HG03045 (cell line): ENCODE measurements at regions not wholly inside any gene's neighbourhood (a gene's known extent, or its start where the extent isn't known, plus 50 kb on each side); places are given as distances from the start of the nearest gene placed in this dataset.

Experiments used
- ATAC-seq: cut with Tn5 transposase; IDR thresholded peaks from one replicate; pipeline ENCODE4 v1.9.1; 2021; ENCODE audit warnings: mild to moderate bottlenecking, moderate library complexity; ENCODE audit not compliant: unreplicated experiment

DNA sequence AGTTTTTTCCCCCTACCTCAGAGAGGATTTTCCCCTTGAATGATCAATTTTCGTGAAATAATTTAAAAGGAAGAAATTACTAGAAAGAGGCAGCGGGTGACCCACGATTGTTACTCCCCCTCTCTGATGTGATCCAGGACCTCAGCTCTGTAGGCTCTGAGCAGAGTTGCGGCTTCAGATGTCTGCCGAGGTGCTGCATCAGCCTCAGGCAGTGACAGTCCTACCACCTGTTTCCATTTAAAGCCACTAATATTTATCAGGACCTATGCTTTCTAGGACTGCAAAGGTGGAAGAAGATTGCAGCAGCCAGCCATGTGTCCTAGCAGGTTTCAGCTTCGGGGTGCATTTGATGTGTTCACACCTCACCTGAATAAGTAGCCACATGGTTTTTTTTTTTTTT lies 294.8 kb upstream of the C2CD4B start:
- no peak for ATAC-seq

DNA sequence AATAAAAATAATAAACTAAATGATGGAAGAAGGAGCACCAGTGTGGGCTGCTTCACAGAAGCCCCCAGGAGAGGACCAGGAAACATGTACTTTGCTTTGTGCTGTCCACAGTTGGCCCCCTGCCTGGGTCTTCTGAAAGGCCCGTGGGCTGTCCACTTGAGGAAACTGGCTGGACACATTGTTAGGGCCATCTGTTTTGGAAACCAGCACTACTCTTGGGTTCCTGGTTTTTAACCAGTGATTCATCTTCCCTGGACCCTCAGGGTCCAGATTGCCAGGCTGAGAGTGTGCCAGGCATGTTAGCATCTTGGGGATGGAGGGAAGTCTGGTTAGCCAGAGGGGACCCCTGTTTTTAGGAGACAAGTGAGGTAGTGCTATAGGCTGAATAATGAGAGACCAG lies 297.2 kb upstream of the C2CD4B start:
- no peak for ATAC-seq

DNA sequence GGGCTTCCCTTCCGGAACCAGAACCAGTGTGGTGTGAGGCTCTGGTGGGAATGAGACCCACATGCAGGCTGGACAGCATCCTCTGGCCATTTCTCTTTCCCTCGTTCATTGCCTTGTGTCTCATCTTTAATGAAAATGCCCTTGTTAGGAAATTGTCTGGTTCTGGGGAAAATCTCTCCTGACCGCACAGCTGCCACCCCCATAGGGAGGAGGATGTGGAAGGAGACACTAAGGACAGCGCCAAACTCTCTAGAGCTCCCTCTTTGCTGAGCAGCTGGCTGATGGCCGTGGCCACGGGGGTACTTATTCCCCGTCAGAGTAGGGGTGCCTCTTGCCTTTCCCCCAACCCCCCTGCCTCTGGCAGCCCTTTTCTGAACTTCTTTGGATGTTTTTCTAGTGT lies 297.6 kb upstream of the C2CD4B start:
- ATAC-seq, result no peak

DNA sequence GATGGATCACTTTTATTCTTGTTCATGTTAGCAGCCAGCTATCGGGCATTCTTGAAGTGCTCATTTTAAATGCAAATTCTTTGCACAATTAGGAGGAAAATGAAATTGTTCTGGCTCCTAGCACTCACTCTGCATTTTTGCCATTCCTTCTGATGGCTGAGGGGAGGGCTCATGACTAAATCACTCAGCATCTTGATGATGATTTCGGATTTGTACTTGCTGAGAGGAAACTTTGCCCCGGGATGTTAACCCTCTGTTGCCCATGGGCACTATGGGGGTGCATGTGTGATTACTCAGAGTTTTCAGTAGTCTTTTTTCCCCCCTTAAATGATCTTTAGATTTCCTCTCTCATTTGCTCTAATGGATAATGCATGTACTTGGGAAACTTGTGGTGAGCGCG lies 299.6 kb upstream of the C2CD4B start:
- no peak for ATAC-seq

DNA sequence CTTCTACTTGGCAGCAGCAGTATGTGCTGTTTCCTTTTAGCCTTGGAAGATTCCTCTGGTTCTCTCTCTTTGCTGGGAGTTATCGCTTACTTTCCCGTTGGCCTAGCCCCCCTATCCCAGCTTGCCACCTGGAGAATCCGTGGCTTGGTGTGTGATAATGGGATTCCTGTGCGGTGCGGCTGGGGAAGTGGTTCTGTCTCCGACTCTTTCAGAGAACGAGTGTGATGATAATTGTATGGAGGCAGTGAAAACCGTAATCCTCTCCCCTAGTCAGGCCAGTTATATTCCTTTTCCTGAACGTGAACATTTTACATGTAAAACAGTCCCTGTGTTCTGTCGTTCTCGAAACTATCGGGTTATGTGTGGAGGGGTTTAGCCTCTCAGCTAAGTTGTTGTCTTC lies 300.1 kb upstream of the C2CD4B start:
- no peak for ATAC-seq

DNA sequence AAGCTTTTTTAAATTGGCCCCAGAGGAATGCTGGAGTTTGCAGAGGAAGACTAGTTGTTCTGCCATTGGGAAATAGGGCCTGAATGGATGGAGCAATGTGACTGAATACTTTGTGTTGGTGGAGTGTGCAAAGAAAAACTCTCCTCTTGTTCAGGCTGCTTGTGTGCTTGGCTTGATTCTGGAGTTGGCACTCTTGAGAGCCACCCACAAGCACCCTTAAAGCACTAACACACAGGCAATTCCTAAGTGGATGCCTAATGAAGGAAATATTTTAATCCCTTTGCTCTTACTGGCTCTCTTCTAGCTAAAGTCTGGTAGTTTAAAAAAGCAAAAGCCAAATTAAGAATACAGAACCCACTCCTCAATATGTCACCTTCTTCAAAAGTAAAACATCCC lies 304.4 kb upstream of the C2CD4B start:
- ATAC-seq, result no peak

DNA sequence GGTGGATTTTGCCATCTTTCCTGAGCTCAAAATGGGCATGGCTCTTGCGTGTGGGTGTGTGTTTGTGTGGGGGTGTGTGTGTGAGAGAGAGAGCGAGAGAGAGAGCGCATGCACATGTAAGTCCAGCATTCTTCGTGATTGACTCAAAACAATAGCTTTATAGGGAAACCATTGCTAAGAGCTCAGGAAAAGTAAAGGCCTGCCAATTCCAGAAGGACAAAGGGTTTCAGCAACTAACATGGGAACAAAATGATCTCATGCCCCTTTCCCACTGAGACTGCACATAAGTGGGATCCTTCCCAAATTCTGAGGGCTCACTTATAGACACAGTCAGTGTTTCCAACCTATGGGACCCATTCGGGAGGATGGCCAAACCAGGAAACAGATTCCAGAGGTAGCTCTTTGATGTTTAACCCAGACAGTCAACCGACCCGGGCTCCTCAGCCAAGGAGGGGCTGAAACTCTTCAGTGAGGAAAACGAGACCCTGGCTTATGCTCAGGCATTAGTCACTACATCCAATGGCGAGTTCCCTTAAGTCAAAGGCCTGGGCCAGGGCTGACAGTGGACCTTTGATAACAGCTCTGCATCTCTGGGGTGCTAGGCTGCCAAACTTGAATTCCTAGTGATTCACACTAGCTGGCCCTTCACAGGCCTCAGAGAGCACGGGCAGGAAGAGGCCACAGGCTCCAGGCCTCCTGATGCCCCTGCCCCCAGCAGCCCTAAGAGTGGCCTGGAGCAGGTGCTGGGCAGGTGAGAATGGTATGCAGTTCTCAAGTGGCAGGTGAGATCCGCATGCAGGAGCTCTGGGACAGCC lies 305.0 kb upstream of the C2CD4B start:
- no peak for ATAC-seq

DNA sequence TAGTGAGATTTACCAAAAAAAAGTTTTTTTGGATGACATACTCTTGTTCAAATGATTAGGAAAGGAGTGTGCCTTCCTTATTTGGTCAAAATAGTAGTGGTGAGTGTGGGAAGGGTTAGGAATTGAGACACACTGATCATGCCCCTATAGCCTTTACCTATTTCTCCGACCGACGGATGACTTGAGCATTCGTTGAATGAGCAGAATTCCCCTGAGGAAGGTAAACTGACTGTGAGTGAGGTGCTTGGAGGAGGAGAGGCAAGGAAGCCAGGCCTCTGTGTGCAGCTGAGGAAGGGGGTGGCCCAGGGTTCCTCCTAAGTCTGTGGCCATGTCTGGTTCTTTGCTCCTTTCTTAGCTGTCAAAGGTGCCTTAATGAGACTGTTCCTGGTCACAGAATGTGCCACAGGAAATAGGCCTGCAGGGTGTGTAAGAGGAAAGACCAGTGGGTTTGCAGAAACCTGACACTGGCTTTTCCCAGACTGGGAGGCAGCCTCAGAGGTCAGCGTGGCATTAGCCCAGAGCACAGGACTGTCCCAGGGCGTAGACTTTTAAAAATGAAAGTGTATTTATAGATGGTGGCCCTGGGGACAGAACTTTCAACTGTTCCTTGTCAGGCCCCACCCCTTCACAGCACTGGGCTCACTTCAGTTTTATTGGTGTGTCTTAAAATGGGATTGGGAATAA lies 307.7 kb upstream of the C2CD4B start:
- ATAC-seq, result no peak

DNA sequence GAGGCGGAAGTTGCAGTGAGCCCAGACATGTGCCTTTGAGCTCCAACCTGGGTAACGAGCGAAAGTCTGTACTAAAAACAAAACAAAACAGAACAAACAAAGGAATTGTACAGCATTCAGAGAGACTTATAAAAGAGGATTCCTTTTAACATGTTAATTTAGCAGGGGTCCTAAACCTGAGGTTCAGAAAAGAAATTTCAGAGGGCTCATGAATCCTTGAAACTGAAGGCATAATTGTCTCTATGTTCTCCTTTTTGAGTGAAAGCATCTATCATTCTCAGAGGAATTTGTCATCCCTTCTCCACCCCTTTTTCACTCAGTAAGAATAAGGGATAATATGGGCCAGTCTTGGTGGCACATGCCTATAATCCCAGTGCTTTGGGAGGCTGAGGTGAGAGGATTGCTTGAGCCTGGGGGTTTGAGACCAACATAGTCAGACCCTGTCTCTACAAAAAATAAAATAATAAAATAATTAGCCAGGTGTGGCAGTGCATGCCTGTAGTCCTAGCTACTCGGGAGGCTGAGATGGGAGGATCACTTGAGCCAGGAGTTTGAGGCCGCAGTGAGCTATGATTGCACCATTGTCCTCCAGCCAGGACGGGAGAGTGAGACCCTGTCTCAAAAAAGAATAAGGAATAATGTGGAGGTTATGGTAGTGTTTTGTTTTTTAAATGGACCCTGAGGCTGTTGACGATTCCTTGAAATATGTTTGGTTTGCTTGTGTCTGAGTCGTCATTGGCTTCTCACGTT lies 309.1 kb upstream of the C2CD4B start:
- no peak for ATAC-seq

DNA sequence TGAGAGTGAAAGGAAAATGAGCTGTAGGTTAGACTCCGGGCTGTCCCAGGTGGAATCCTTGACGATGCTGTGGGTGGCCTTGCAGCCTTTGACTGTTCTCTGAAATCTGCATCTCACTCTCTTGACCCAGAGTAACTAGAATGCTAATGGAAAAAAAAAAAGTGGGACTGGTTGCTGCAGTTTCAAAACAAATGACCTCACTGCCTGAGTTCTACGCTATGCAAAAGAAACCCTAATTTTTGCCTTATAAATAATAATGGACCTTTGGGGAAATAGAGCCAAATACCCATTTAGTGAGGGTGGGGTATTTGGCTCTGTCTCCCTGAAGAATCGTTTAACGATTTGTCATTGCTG lies 309.7 kb upstream of the C2CD4B start:
- no peak for ATAC-seq

DNA sequence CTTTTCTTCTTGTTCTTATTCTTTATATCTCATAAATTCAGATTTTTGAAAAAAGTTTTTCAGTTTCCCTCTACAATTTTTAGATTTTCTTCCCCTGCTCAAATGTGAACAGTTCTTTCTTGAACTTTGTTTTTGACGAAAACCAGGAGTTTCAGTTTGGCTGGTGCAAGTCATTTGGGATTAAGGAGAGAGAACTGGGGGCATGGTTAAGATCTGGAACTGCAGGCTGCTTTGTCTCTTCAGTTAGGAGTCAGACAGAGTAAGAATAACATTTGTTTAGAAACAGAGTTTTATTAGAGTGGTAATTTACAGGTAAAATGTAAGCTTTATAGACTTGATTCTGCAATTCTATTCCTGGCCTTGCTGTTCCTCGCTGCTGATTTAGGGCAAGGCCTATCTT lies 310.5 kb upstream of the C2CD4B start:
- ATAC-seq, result no peak

DNA sequence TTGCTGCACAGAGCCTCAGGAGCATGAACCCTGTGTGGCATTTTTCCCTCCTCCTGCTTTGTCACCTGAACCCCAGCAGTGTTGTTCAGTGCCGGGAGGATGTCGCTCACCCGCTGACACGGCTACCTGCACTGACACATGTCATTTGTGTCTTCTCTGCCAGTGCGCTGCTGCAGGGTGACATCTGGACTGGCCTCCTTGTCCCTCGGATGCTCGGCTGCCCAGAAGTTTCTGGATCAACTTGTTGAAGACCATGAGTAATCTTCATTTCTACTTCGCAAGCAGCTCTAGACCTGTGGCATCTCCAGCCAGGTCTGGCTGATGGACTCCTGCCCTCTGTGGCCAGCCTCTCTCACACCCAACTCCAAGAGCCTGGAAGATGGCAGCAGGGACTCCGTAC lies 311.1 kb upstream of the C2CD4B start:
- ATAC-seq, result no peak

DNA sequence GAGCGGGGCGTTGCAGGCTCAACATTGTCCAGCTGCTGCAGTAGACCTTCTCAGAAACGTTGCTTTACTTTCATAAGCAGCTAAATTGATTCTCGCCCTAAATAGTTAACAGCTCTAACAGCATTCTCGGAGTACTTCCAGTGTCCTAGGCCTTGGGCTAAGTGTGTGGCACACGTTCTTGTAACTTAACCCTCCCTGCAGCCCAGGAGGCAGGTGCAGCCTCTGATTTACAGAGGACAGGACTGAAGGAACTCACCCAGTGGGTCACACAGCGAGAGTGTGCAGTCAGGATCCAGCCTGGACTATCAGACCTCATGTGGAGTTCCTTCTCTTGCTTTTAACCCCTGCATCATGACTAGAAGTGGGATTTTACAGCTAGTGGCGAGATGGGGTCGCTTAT lies 312.8 kb upstream of the C2CD4B start:
- ATAC-seq, result no peak

DNA sequence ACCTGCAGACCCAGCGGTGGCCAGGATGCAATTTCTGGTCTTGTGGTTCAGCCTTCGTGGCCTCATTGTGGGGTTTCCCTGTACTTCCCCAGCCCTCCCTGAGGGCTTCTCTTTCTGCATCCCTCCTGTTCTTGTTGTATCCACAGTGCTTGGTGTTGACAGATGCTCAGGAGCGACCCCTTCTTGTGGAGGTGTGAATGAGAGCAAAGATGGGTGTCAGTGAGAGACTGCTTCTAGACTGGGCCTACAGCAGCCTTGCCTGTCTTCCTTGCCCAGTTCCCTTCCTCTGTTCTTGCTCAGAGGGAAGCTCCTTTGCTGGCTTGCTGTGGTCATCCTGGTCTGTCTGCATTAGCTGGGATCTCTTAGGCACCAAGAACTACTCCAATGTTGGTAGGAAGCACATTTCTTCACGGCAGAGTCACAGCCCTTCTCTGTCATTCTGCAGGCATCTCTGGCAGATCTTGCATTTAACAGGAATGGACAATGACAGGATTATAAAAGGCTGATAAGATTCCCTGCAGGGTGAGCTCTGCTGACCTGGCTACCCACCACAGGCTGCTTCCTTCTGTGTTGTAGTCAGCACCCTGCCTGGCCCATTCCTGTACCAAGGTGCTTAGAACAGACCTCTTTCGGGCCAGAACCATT lies 317.8 kb upstream of the C2CD4B start:
- ATAC-seq, result peak; percentile 59

DNA sequence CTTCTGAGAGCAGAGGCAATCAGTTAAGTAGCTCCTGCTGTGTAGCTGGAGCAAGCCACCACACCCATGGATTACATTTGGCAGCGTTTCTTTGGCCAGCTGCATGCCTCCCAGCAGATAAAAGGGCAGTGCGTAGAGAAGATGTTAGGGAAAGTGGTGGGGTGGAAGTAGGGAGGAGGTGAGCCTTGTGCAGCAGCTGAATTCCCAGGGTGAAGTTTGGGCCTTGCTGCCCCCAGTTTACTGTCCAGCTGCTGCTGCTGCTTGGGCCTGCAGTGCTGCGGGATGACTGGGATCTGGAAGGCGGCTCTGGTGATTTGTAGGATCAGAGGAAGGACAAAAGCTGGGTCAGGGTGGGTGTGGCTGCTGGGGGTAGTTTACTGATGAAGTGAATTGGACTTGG lies 318.7 kb upstream of the C2CD4B start:
- no peak for ATAC-seq

DNA sequence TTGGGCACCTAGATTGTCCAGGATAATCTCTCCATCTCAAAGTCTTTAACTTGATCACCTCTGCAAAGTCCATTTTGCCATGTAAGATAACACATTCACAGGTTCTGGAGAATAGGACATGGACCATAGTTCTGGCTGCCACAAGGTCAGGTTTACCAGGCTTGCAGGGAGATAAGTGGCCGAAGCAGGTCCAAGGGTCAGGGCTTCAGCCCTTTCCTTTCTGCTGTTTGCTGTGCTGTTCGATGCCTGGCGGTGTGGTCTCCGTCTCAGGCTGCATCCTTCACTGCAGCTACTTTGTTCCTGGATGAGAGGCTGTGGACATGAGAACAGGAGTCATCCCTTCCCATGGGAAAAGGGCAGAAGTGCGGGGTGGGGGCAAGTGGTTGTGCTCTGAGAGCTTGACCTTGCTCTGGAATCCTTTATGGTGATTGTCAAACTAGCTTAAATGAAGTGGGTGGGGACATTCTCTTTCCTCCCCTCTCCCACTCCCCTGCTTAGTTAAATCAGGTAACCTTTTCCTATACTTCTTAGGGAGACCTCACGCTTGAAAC lies 320.2 kb upstream of the C2CD4B start:
- no peak for ATAC-seq

DNA sequence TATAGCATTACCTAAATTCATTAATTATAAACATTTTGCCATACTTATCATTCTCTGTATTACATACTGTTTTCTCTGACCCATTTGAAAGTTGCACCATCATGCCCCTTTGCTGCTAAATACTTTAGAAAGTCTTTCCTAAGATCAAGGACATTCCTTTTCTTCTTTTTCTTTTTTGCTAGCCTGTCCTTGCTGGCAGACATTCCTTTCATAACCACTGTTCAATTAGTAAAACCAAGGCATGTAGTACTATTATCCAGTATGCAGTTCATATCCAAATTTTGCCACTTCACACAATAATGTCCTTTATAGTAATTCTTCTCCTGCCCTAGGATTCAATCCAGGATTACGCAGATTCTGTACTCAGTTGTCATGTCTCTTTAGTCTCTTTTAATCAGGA lies 321.0 kb upstream of the C2CD4B start:
- ATAC-seq, result no peak

DNA sequence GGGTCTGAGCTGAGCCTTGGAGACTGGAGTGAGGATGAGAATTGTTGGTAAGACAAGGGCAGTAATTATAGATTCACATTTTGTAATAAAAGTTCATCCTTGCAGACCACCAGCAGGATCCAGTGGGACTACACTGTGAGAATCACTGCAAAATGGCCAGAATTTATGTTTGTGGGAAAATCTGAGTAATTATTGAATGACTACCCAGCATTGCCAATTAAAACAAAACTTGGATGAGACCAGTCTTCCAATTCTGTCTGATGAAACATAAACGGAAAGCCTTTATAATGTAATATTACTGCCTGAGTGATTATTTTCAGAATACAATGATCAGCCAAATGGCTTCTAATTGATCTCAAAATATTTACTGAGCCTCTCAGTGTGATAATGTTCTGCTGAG lies 323.3 kb upstream of the C2CD4B start:
- no peak for ATAC-seq

DNA sequence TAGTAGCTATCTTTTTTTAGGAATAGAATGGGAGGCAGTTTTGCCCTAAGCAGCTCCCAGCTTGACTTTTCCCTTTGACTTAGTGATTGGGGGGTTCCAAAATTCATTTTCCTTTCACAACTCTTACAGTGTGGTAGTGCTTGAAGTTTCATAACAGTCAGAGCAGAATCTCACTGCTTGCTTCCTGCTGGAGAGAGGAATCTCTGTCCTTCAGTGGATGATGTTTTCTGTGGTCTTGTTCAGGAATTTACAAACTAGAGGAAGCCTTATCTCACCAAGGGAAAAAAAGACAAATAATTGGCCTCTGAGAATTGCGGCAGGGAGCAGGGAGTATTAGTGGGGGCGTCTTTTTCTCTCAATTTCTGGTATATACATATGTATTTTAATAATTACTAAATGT lies 326.6 kb upstream of the C2CD4B start:
- no peak for ATAC-seq

DNA sequence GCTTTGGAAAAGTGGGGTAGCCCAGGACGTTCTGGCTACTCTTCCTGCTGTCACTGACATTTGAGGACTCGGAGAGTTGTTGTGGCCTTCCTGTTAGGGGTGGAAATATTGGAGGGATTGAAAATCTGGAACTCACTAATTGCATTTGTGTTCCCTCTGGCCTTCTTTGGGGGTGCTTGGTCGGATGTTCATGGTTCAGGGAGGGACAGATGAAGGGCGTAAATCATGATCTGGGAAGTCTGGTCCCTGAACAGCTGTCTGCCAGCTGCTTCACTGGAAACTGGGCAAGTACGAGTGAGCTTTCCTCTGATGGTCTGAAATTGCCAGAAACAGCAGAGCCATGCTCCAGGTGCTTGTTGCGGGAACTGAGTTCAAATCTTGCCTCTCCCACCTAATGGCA lies 327.8 kb upstream of the C2CD4B start:
- ATAC-seq, result no peak

DNA sequence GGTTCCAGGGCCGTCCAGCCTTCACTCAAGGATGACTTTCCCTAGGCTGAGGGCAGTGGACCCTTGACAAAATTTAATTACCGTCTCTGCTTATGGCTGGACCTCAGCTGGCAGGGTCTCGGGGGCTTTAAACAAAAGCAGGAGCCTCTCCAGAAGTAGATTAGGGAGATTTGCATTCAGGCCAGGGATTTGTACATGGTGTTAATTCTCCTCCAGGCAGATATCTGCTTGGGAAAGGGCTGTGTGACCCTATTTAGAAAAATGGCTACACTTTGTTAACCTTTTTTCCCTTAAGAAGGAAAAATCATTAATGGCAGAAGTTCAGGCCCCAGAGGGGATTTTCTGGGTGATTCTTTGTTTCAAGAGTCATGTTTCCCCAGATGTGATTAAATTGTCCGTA lies 329.1 kb upstream of the C2CD4B start:
- ATAC-seq, result no peak
